Suprapubic skin (tissue), 4 donors: ENCODE measurements at regions not wholly inside any gene's neighbourhood (a gene's known extent, or its start where the extent isn't known, plus 50 kb on each side); places are given as distances from the start of the nearest gene placed in this dataset.

Experiments used
- CTCF ChIP-seq, 2 donors: fragments of 200-600 bp in 1 of 2; fragments of 450-650 bp in 1 of 2; sonication (generic) in 1 of 2; IDR thresholded peaks; one replicate each; pipeline ENCODE4 v1.5.1; 2016 to 2019; ENCODE audit warnings: antibody characterized with exemption in 2 of 2, mild to moderate bottlenecking in 1 of 2, moderate library complexity in 1 of 2
- EP300 ChIP-seq: sonication (generic); formaldehyde crosslinking; IDR thresholded peaks from one replicate; pipeline ENCODE4 v1.6.1; 2017; ENCODE audit warnings: antibody characterized with exemption
- POLR2AphosphoS5 ChIP-seq, 3 donors: sonication (generic); formaldehyde crosslinking; IDR thresholded peaks; one replicate each; pipeline ENCODE4 v1.6.1; 2017; ENCODE audit warnings: antibody characterized with exemption in 3 of 3

GRCh38 chr2:133676392-133677130 is 108.3 kb upstream of the NCKAP5 start:
- TF ChIP-seq POLR2AphosphoS5 (IDR thresholded peaks at IDR 0.05) (no peak), EP300 (no peak), CTCF (IDR thresholded peaks at IDR 0.05) (no peak)
